ENCODE measurements at regions not wholly inside any gene's neighbourhood (a gene's known extent, or its start where the extent isn't known, plus 50 kb on each side); places are given as distances from the start of the nearest gene placed in this dataset.

GRCh38 chr7:136807598-136807997 lies 60.9 kb upstream of the CHRM2 start:
- DNase-seq: no peak

GRCh38 chr7:136803028-136803427 lies 65.4 kb upstream of the CHRM2 start:
- DNase-seq: no peak

DNA sequence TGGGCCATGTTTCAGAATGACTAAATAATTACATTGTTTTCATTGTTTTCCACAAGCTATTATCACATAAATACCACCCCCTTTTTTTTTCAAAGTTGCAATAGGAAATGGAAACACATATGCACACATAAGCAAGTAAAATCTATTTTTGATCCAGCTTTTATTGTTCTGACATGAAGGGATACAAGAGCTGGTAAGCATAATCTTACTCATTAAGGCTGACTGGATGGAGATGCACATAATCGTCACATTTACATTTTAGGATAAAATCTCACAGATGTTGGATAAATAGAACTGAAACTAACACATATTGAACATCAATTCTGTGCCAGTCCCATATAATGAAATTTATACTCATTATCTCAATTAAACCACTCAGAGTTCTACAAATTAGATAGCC lies 84.5 kb upstream of the CHRM2 start:
- no peak for DNase-seq

DNA sequence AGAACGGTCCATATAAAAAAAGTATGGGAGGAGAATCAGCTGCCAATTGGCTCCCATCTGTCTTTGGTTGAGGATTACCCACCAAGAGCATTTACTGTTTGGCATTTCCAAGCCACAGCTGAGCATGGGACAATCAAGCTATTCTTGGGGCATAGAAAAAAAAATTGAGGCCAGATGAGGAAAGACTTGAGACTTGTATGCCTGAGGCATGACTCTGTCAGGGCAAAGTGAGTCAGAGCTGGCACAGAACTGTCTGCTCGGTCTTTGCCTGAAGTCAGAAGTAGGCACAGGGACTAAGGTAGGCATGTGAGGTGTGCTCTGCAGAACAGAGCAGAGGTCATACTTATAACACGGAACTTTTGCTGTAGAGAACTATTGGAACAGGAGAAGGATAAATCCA lies 126.5 kb upstream of the CHRM2 start:
- no peak for DNase-seq

DNA sequence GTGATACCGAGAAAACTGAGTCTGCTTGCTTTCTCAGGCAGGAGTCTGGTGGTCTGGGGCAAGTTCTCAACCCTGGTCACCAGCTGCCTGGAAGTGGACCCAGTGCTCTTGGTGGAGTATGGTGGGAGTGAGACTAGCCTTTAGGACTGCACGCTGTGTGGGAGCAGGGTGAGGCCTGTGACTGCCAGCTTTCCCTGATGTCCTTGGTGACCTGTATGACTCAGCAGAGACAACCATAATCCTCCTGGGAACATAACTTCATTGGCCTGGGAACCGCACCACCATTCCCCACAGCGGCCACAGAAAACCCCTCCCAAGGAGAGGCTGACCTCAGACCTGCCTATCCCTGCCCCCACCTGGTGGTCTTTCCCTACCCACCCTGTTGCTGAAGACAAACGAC lies 139.5 kb upstream of the CHRM2 start:
- DNase-seq: no peak

DNA sequence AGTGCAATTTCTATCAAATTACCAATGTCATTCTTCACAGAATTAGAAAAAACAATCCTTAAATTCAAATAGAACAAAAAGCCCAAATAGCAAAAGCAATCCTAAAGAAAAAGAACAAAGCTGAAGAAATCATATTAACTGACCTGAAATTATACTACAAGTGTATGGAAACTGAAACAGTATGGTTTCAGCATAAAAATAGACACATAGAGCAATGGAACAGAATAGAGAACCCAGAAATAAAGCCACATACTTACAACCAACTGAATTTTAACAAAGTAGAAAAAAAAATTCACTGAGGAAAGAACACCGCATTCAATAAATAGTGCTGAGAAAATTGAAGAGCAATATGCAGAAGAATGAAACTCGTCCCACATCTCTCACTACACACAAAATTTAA lies 142.0 kb upstream of the CHRM2 start:
- DNase-seq: no peak

DNA sequence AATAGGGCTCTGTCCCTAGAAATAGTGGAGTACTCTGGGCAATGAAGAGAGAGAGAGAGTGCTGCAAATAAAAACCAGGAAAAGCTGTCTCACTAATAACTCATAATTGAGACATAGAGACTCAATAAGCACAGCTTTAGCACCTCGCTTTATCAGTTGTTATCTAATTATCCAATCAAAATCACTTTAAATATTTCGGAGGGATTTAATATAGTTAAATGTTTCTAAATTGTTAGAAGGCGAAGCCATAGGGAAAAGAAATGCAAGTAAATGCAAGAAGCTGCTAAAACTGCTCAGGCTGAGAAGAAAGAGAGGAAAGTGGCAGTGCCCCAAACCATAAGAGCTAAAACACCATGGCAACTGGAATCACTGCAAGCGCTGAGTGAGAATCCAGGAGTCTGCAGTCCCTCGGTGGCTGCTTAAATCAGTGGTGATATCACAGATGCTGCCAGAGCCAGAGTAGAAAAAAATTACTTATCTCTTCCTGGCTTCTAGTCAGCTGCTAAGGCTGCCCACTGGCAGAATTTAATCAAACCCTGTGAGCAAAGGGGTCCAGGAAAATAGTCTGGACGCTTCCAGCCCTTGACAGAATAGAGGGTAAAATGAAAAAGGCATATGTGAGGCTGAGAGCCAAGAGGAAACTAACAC lies 150.4 kb upstream of the CHRM2 start:
- no peak for DNase-seq

- DNase-seq: no peak
Measured at GRCh38 chr7:136714062-136714461, 154.4 kb upstream of the CHRM2 start.

DNA sequence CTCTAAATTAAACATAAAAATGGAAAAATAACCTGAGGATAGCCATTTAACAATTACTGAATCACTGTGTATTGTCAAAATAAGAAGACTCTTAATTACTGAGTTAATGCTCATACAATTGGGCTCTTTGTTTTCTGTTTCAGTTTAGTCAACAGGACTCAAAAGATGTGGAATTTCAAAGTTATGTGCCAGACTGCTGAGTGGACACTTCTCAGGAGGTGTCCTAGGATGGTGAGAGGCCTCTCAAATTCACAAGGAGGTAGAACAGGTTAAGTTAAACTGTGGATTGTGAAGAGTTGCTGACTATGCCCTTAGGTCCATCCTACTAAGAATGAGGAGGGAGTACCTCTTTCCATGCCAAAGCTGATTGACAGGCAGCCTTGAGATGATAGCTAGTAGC lies 157.7 kb upstream of the CHRM2 start:
- no peak for DNase-seq

- DNase-seq: no peak
Measured at GRCh38 chr7:136709876-136710275, 158.6 kb upstream of the CHRM2 start.

GRCh38 chr7:136702913-136703312 lies 165.5 kb upstream of the CHRM2 start:
- no peak for DNase-seq

- DNase-seq: no peak
Measured at GRCh38 chr7:136698977-136699376, 169.5 kb upstream of the CHRM2 start.

DNA sequence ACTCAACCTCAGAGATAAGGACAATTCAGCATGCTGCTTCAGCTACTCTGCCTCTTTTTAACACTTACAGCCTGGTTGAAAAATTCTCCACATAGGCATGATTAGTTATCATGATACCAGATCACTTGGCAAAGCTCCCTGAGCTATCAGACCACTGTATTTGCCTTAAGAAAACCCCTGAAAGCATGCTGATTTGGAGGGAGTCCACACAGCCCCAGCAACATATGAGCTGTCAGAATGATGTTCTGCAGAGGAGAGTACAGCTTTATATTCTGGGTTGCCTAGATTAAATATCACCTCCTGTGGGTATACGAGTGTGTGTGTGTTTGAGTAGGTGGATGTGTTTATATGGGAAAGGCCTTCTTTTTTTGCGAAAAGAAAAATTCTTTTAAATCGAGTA lies 170.2 kb upstream of the CHRM2 start:
- no peak for DNase-seq

GRCh38 chr7:136697271-136697670 lies 171.2 kb upstream of the CHRM2 start:
- no peak for DNase-seq

DNA sequence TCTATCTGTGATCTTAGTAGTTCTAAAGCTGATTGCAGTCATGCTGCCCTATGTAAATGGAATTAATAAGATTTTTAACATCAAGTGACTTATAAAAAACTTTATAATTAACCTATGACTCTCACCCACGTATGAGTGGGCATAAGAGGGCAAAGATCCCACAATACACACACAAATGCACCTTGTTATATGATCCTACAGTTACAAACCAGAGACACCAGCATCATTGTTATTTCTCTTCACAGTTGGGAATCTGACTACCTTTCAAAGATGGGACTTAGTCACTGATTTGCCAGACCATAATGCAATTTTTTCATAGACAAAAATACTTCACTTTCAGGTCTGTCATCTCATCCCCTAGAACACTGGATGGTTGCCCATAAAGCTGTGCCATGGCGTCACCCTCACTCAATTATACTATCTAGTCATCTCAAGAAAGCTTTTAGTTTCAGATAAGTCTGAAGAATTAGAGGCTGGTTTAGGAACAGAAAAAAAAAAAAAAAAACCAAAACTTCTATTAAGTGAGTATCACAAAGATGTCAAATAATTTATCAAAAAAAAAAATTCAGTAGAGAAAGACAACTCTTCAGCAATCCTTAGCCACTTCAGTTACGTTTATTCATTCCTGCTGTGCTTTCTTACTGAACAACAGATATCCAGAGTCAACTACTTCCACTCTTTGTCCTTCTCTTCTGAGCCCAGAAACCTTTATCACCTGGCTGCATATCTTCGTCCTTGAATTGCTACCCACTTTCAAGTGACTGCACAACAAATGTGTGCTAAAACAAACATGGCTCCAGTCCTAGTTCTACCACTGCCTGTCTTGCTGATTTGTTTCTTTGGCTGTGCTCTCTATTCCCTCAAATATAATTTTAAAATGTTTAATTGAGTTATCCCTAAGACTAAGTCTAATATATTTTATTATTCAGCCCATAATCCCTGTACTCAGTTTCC lies 175.0 kb upstream of the CHRM2 start:
- DNase-seq: no peak

GRCh38 chr7:136692221-136692620 lies 176.2 kb upstream of the CHRM2 start:
- no peak for DNase-seq

- no peak for DNase-seq
Measured at GRCh38 chr7:136688601-136689000, 179.9 kb upstream of the CHRM2 start.

- peak; percentile 14 for DNase-seq
Measured at GRCh38 chr7:136687693-136688322, 180.6 kb upstream of the CHRM2 start.

DNA sequence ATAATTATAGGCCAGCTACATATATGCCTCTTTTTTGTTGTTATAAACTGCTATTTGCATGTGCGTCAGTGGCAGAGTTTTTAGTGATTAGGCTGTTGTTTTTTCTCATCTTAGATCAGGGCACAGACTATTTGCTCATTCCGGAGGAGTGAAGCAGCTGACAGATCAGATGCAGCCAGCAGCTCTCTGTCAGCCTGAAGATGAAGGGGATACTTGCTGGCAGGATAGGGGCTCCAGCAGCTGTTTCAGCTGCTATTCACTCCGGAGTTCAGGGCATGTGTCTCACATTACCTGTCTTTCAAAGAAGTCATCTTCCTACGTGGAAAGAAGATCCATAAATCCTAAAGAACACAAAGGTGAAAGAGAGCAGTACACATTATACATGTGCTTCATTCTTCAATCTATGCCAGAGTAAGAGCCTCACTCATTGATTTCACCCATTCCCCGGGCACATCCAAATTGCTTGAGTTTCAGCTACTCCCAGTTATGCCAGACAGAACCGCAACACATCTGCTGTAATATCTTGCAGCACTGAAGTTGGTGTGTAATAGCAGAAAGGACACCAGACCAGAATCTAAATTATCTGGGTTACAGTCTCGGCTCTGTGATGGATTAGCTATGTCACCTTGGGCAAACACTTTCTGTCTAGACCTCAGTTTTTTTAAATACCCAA lies 182.8 kb upstream of the CHRM2 start:
- no peak for DNase-seq

DNA sequence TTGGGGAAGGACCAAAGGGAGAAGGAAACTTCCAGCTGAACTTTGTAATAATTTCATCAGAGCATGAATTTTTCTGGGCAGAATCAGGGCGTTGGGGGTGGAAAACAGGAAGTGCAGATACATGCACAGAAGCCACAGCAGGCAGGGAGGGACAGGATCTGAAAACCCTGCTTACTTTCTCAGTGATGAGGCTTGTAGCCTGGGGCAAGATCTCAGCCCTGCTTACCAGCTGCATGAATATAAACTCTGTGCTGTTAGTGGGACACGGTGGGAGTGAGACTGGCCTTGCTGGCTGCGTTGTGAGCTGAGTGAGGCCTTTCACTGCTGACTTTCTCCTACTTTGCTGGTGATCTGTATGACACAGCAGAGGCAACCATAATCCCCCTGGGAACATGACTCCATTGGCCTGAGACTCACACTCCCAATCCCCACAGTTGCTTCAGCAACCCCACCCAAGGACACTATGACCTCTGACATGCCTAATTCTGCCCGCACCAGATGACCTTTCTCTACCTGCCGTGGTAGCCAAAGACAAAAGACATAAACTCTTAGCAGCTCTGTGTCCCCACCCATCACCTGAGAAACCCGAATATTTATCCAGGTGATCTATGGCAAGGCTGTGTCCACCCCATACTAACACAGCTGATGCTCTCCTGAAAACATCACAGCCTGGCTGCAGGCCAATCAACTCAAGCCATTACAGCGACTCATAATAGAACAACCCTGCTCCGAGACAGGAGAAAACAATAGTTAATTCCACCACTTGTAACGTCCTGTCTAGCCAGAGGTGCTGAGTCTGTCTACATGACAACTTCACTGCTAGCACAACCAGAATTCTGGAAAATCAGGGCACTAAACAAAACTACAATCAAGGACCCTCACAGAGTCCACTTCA lies 190.7 kb upstream of the CHRM2 start:
- DNase-seq: peak; percentile 73

DNA sequence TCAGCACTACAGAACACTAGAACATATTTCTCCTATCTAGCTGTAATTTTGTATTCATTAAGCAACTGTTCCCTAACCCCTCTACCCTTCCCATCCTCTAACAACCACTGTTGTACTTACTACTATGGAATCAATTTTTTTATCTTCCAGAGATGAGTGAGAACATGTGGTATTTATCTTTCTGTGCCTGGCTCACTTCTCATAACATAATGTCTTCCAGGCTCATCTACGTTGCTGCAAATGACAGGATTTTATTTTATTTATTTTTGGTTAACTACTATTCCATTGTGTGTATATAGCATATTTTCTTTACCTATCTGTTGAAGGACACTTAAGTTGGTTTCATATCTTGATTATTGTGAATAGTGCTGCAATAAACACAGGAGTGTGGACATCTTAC lies 200.9 kb upstream of the CHRM2 start:
- DNase-seq: no peak

GRCh38 chr7:136665878-136666509 lies 202.5 kb upstream of the CHRM2 start:
- DNase-seq: no peak
